ENCODE measurements at regions not wholly inside any gene's neighbourhood (a gene's known extent, or its start where the extent isn't known, plus 50 kb on each side); places are given as distances from the start of the nearest gene placed in this dataset.

DNA sequence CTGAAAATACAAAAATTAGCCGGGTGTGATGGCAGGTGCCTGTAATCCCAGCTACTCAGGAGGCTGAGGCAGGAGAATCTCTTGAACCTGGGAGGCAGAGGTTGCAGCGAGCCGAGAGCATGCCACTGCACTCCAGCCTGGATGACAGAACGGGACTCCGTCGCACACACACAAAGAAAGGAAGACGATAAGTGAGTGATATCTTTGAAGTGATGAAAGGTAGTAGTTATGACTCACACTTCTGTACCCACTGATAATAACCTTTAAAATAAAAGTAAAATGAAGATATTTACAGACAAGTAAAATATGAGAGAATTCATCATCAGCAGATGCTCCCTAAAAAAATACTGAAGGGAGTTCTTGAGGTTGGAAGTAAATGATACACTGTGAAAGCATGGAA is 171.3 kb upstream of the CRY1 start:
- no peak overlapping the region for H3K4me3 ChIP-seq
- H3K27ac ChIP-seq = no peak overlapping the region
- TF ChIP-seq, protein P1, sequence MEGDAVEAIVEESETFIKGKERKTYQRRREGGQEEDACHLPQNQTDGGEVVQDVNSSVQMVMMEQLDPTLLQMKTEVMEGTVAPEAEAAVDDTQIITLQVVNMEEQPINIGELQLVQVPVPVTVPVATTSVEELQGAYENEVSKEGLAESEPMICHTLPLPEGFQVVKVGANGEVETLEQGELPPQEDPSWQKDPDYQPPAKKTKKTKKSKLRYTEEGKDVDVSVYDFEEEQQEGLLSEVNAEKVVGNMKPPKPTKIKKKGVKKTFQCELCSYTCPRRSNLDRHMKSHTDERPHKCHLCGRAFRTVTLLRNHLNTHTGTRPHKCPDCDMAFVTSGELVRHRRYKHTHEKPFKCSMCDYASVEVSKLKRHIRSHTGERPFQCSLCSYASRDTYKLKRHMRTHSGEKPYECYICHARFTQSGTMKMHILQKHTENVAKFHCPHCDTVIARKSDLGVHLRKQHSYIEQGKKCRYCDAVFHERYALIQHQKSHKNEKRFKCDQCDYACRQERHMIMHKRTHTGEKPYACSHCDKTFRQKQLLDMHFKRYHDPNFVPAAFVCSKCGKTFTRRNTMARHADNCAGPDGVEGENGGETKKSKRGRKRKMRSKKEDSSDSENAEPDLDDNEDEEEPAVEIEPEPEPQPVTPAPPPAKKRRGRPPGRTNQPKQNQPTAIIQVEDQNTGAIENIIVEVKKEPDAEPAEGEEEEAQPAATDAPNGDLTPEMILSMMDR (IDR thresholded peaks at IDR 0.05) = no peak
- DNase-seq (ENCODE audit: low spot score) = no peak

DNA sequence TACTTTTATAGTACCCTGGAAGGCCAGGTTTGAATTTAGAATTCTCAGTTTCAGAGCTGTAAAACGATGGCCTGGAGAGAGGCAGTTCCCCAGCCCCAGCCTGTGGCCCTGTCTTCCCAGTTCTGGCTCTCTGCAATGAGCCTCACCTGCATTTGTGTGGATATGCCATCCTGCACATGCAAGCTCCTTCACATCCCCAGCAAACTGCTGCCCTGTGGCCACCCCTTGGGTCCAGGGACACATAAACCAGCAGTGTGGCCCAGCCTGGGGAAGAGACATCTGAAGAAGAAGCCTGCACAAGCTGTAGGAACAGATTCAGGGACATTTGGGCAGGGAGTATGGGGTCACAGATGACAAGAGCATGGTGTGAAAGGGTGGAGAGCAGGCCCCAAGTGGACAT is 174.3 kb upstream of the CRY1 start:
- DNase-seq (ENCODE audit: low spot score) = no peak
- Histone ChIP-seq H3K4me3 (no peak overlapping the region), H3K27ac (no peak overlapping the region)
- TF ChIP-seq, protein P1 (IDR thresholded peaks at IDR 0.05) = no peak

DNA sequence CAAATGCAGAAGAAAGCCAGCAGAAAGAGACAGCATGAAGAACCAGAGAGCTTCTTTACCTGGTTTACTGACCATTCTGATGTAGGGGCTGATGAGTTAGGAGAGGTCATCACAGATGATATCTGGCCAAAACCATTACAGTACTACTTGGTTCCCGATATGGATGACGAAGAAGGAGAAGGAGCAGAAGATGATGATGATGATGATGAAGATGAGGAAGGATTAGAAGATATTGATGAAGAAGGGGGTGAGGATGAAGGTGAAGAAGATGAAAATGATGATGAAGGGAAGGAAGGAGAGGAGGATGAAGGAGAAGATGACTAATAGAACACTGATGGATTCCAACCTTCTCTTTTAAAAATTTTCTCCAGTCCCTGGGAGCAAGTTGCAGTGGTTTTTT is 178.2 kb upstream of the CRY1 start:
- no peak overlapping the region for H3K27ac ChIP-seq
- no peak for DNase-seq (ENCODE audit: low spot score)
- no peak overlapping the region for H3K4me3 ChIP-seq
- TF ChIP-seq, protein P1 (IDR thresholded peaks at IDR 0.05) = no peak

DNA sequence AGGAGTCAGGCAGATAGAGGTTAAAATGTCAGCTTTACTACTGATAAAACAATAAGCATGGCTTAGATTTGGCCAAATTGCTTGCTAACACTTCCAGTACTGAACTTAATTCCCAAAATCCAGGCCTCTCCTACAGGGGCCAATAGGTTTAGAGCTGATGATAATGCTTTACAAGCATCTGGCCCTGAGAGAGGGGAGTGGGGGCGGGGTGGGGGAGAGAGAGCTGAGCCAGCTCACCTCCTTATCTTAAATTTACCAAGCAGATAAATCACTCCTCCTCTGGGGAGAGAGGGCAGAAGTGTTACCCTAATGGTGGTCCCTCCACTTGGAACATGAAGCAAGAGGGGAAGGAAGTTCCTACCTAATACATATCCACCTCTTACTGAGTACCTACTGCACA is 182.2 kb upstream of the CRY1 start:
- H3K4me3 ChIP-seq = no peak overlapping the region
- no peak for DNase-seq (ENCODE audit: low spot score)
- TF ChIP-seq, protein P1 (IDR thresholded peaks at IDR 0.05) = no peak
- no peak overlapping the region for H3K27ac ChIP-seq

DNA sequence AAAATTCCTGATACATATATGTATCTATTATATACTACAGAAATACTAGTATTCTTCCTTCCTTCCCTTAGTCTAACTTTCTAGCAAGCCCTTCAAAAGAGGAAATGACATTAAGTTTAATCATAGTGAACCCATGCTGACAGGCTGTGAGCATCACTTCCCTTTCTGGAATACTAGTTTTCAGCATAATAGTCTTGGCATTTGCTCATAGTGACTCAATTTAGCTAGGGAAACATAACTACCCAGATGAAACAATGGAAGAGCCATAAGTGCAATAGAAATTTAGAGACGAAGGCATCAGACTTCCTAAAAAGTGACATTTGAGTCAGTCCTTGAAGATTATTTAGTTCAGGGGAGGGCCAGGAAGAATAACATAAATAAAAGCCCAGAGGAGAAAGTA is 184.5 kb upstream of the CRY1 start:
- no peak for DNase-seq (ENCODE audit: low spot score)
- TF ChIP-seq, protein P1 (IDR thresholded peaks at IDR 0.05) = no peak
- H3K4me3 ChIP-seq = no peak overlapping the region
- no peak overlapping the region for H3K27ac ChIP-seq

DNA sequence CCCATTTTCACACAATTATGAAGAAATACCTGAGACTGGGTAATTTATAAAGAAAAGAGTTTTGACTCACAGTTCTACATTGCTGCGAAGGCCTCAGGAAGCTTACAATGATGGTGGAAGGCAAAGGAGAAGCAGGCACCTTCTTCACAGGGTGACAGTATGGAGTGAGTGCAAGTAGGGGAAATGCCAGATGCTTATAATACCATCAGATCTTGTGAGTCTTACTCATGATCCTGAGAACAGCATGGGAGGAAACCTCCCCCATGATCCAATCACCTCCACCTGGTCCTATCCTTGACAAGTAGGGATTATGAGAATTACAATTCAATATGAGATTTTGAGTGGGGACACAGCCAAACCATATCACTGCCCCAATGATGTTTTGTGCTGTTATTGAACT is 189.3 kb upstream of the CRY1 start:
- Histone ChIP-seq H3K4me3 (no peak overlapping the region), H3K27ac (no peak overlapping the region)
- TF ChIP-seq, protein P1 (IDR thresholded peaks at IDR 0.05) = no peak

DNA sequence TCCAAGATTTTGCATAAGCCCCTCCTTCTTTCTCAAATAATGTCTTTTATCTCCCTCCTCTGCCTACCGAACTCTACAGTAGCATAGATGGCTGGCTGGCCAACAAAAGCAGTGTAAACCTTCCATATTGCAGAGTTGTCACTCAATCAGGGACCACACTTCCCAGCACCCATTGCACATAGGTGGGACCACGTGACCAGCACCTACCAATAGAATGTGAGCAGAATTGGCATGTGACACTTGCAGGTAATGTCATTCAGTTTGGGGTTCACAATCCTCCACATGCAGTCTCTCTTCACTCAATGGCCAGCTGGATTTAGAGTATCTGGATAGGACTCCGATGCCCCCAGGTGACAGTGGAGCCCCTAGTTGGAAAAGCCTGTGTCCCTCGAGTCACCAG is 190.3 kb upstream of the CRY1 start:
- H3K4me3 ChIP-seq = no peak overlapping the region
- no peak overlapping the region for H3K27ac ChIP-seq
- DNase-seq (ENCODE audit: low spot score) = no peak
- TF ChIP-seq, protein P1 (IDR thresholded peaks at IDR 0.05) = no peak

More for the DNA sequence above, 189.3 kb upstream of the CRY1 start:
- no peak for DNase-seq (ENCODE audit: low spot score)
